Endothelial cell of umbilical vein (primary cell): ENCODE measurements at regions not wholly inside any gene's neighbourhood (a gene's known extent, or its start where the extent isn't known, plus 50 kb on each side); places are given as distances from the start of the nearest gene placed in this dataset.

Experiments used
- BruUV-seq: library from RNA; stranded (reverse); fragments of 400-500 nt; replicated peaks from 2 replicates; lab custom pipeline; 2021; lab: Mats Ljungman, UMichigan
- CTCF ChIA-PET: fragments of 300-600, 350-600 bp; sonication (Branson Sonifier 250); formaldehyde crosslinking; loops from one replicate; lab custom pipeline; 2021; ENCODE audit warnings: antibody characterized with exemption, inconsistent platforms; lab: Charles Lee
- POLR2A ChIA-PET: fragments of 300-600, 350-600 bp; sonication (Branson Sonifier 250); formaldehyde crosslinking; loops from one replicate; lab custom pipeline; 2021; ENCODE audit warnings: antibody characterized with exemption, inconsistent platforms; lab: Charles Lee
- DNase-seq: peaks from one replicate; pipeline ENCODE4 v3.0.0-alpha.2; 2011; ENCODE audit warnings: low read depth, low spot score
- FAIRE-seq: peaks from 2 replicates; lab custom pipeline; 2011; peaks lifted over from hg19 to GRCh38; lab: Jason Lieb, UNC
- H2AFZ ChIP-seq: 2 replicates; pipeline ENCODE4 v1.6.0; 2012; ENCODE audit warnings: low read depth, low read length, control low read depth, inconsistent platforms
- H3K27ac ChIP-seq: 2 replicates; pipeline ENCODE4 v1.5.1; 2011; ENCODE audit warnings: low read depth, mild to moderate bottlenecking, control low read depth, low read length, moderate library complexity; ENCODE audit not compliant: insufficient read depth
- H3K27me3 ChIP-seq, 2 experiments: 2 replicates each; pipeline versions ENCODE4 v1.6.0 to v1.6.1; 2011; ENCODE audit warnings: low read length in 2 of 2, mixed read lengths in 1 of 2; ENCODE audit not compliant: control insufficient read depth in 2 of 2, insufficient read depth in 2 of 2
- H3K36me3 ChIP-seq, 2 experiments: 2 replicates in 1 of 2; 3 replicates in 1 of 2; pipeline ENCODE4 v1.5.1; 2011; ENCODE audit warnings: low read length in 2 of 2, mild to moderate bottlenecking in 1 of 2, moderate library complexity in 1 of 2; ENCODE audit not compliant: control insufficient read depth in 2 of 2, insufficient read depth in 2 of 2; ENCODE audit errors: extremely low read depth in 1 of 2
- H3K4me1 ChIP-seq: 3 replicates; pipeline ENCODE4 v1.5.1; 2011; ENCODE audit warnings: mild to moderate bottlenecking, low read length; ENCODE audit not compliant: control insufficient read depth, insufficient read depth; ENCODE audit errors: extremely low read depth
- H3K4me2 ChIP-seq: 2 replicates; pipeline ENCODE4 v1.6.1; 2011; ENCODE audit warnings: low read length, control low read depth, mixed read lengths; ENCODE audit not compliant: insufficient read depth
- H3K4me3 ChIP-seq, 3 experiments: fragments of 200-600 bp in 1 of 3; sonication (generic), shearing (Covaris generic) in 1 of 3; replicated peaks in 1 of 3; 2 replicates each; pipeline ENCODE4 v1.5.1; 2011 to 2016; ENCODE audit warnings: control low read depth in 3 of 3, low read length in 3 of 3, mild to moderate bottlenecking in 2 of 3, inconsistent platforms in 1 of 3, low read depth in 1 of 3, moderate library complexity in 1 of 3; ENCODE audit not compliant: insufficient read depth in 1 of 3
- H3K79me2 ChIP-seq: 2 replicates; pipeline ENCODE4 v1.6.0; 2012; ENCODE audit warnings: low read length, inconsistent platforms; ENCODE audit not compliant: control insufficient read depth, insufficient read depth
- H3K9ac ChIP-seq: replicated peaks from 2 replicates; pipeline ENCODE3; 2011; ENCODE audit warnings: low read length, control low read depth; ENCODE audit not compliant: insufficient read depth; ENCODE audit errors: extremely low read depth
- H3K9me1 ChIP-seq: replicated peaks from 3 replicates; pipeline ENCODE4 v1.6.0; 2011; ENCODE audit warnings: mild to moderate bottlenecking, low read length; ENCODE audit not compliant: control insufficient read depth, insufficient read depth; ENCODE audit errors: extremely low read depth
- H3K9me3 ChIP-seq: replicated peaks from 2 replicates; pipeline ENCODE4 v1.5.1; 2012; ENCODE audit warnings: low read length, inconsistent platforms; ENCODE audit not compliant: control insufficient read depth, insufficient read depth
- H4K20me1 ChIP-seq: replicated peaks from 2 replicates; pipeline ENCODE3; 2011; ENCODE audit warnings: mild to moderate bottlenecking, low read length; ENCODE audit not compliant: control insufficient read depth, insufficient read depth; ENCODE audit errors: extremely low read depth
- EZH2 ChIP-seq: IDR thresholded peaks from 2 replicates; pipeline ENCODE4 v1.6.1; 2012; ENCODE audit warnings: borderline replicate concordance, low read depth, mild to moderate bottlenecking, moderate library complexity, low read length, inconsistent platforms; ENCODE audit not compliant: severe bottlenecking
- FOS ChIP-seq: IDR thresholded peaks from 2 replicates; pipeline ENCODE4 v1.6.1; 2011; ENCODE audit warnings: mild to moderate bottlenecking, low read length, moderate library complexity, borderline replicate concordance; ENCODE audit not compliant: insufficient read depth
- GATA2 ChIP-seq: IDR thresholded peaks from 2 replicates; pipeline ENCODE4 v1.7.0; 2011; ENCODE audit warnings: low read depth, mild to moderate bottlenecking, moderate library complexity, mixed read lengths, low read length; ENCODE audit not compliant: insufficient read length, insufficient read depth
- JUN ChIP-seq: IDR thresholded peaks from 2 replicates; pipeline ENCODE4 v1.6.1; 2011; ENCODE audit warnings: borderline replicate concordance, low read depth; ENCODE audit not compliant: insufficient read length, insufficient read depth
- MYC ChIP-seq: IDR thresholded peaks from one replicate; pipeline ENCODE4 v1.6.1; 2011; ENCODE audit warnings: mild to moderate bottlenecking, low read depth, low read length
- POLR2A ChIP-seq: IDR thresholded peaks from 2 replicates; pipeline ENCODE4 v1.6.1; 2012; ENCODE audit warnings: low read depth, mild to moderate bottlenecking, control low read depth, low read length
- POLR2AphosphoS5 ChIP-seq: IDR thresholded peaks from 2 replicates; pipeline ENCODE4 v1.6.1; 2012; ENCODE audit warnings: low read depth, mild to moderate bottlenecking, control low read depth, low read length, moderate library complexity; ENCODE audit not compliant: insufficient read depth
- dilution Hi-C: fragments of 300-500 bp; cut with MboI; formaldehyde crosslinking; loops from one replicate; pipeline ENCODE4 v1.15.0; 2019; ENCODE audit warnings: low sequenced_read_pairs; ENCODE audit not compliant: extremely low pct_ligation_motif_present
- intact Hi-C: fragments of 100-400 bp; cut with micrococcal nuclease; formaldehyde crosslinking; loops from one replicate; pipeline ENCODE4 v1.10.0; 2022
- TF ChIP-seq, protein P1 (sequence below), 2 donors: IDR thresholded peaks; 1 replicate in 1 of 2; 2 replicates in 1 of 2; pipeline ENCODE4 v1.5.1; 2011; ENCODE audit warnings: low read length in 2 of 2, mild to moderate bottlenecking in 2 of 2, moderate library complexity in 2 of 2, control low read depth in 1 of 2, inconsistent platforms in 1 of 2, low read depth in 1 of 2; ENCODE audit not compliant: insufficient read depth in 1 of 2; ENCODE audit errors: extremely low read depth in 1 of 2
- TF ChIP-seq, protein P2 (sequence below): IDR thresholded peaks from 2 replicates; pipeline ENCODE4 v1.6.1; 2011; ENCODE audit not compliant: insufficient read depth, insufficient read length

DNA sequence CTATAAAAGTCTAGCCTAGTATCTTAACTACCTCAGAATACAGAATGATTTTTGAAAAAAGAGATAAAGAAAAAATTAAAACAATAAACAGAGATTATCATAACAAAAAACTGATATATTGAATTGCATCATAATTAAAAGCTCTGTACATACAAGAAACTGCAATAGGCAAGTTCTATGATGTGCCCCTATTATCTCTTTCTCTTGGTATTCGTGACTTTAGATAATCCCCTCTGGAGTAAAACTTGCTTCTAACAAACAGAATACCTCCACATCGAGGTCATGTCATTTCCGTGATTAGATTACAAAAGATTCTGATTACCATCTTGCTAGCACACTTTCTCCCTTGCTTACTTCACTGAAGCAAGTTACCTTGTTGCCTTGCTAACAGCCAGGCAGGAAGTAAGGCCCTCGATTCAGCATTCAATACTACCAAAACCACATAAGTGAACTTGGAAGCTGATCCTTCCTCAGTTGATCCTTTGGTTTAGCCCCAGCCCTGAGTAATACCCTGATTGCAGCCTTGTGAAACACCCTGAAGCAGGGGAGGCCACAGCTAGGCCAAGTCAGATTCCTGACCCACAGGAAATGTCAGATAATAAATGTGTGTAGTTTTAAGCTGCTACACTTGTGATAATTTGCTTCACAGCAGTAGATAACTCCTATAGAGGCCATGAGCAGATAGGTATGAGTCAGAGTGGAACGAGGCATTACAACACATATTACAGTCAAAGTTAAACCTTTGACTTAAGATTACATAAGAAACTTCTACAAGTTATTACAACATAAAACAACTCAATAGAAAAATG, 53.7 kb upstream of the TMX4 start:
- POLR2A ChIA-PET: no interaction called here
- H3K27ac ChIP-seq: peak overlapping the region; percentile 2
- peaks cover 10% of the 10 kb centered on the region for H3K4me1 ChIP-seq
- H3K9ac ChIP-seq: no peak overlapping the region
- peak; percentile 26 for FAIRE-seq
- H3K4me3 ChIP-seq: no peak overlapping the region
- no TSS peak for BruUV-seq
- dilution Hi-C loops: no loop called here
- no peaks in the 10 kb centered on the region for H3K9me3 ChIP-seq
- peak; percentile 54 for DNase-seq
- H2AFZ ChIP-seq: peak overlapping the region; percentile 69
- no peaks in the 10 kb centered on the region for H3K79me2 ChIP-seq
- no peaks in the 10 kb centered on the region for H4K20me1 ChIP-seq
- no peaks in the 10 kb centered on the region for H3K9me1 ChIP-seq
- H3K27me3 ChIP-seq: no peaks in the 10 kb centered on the region
- TF ChIP-seq FOS (peak; percentile 54), GATA2 (peak; percentile 78)
- TF ChIP-seq, protein P1, sequence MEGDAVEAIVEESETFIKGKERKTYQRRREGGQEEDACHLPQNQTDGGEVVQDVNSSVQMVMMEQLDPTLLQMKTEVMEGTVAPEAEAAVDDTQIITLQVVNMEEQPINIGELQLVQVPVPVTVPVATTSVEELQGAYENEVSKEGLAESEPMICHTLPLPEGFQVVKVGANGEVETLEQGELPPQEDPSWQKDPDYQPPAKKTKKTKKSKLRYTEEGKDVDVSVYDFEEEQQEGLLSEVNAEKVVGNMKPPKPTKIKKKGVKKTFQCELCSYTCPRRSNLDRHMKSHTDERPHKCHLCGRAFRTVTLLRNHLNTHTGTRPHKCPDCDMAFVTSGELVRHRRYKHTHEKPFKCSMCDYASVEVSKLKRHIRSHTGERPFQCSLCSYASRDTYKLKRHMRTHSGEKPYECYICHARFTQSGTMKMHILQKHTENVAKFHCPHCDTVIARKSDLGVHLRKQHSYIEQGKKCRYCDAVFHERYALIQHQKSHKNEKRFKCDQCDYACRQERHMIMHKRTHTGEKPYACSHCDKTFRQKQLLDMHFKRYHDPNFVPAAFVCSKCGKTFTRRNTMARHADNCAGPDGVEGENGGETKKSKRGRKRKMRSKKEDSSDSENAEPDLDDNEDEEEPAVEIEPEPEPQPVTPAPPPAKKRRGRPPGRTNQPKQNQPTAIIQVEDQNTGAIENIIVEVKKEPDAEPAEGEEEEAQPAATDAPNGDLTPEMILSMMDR (IDR thresholded peaks at IDR 0.05; ENCODE audit: extremely low read depth in 1 of 2, insufficient read depth in 1 of 2, low read depth in 1 of 2, low read length in 2 of 2): no peak
- intact Hi-C loops: no loop called here
- H3K4me2 ChIP-seq: peak overlapping the region; percentile 11
- no peaks in the 10 kb centered on the region for H3K36me3 ChIP-seq
- CTCF ChIA-PET: interaction anchor here (1.5 to 2.6 kb wide), 2 partner anchors 9 to 30 kb away, joined by 3 to 14 read pairs; no protein-coding TSS in a partner anchor

GRCh38 chr20:8074931-8075330, 55.4 kb upstream of the TMX4 start:
- Histone ChIP-seq H3K27ac (no peak overlapping the region), H2AFZ (no peak overlapping the region), H3K4me3 (no peak overlapping the region), H3K4me1 (peaks cover 18% of the 10 kb centered on the region), H4K20me1 (no peaks in the 10 kb centered on the region), H3K9ac (no peak overlapping the region), H3K4me2 (no peak overlapping the region), H3K27me3 (no peaks in the 10 kb centered on the region), H3K79me2 (no peaks in the 10 kb centered on the region), H3K9me3 (no peaks in the 10 kb centered on the region), H3K36me3 (no peaks in the 10 kb centered on the region), H3K9me1 (no peaks in the 10 kb centered on the region)
- POLR2A ChIA-PET: no interaction called here
- dilution Hi-C loops (no loop called here), intact Hi-C loops (no loop called here)
- FAIRE-seq (no peak), DNase-seq (no peak)
- no TSS peak for BruUV-seq
- CTCF ChIA-PET: no interaction called here
- no peak for TF ChIP-seq POLR2AphosphoS5
- TF ChIP-seq, protein P1 (IDR thresholded peaks at IDR 0.05; ENCODE audit: extremely low read depth in 1 of 2, insufficient read depth in 1 of 2, low read depth in 1 of 2, low read length in 2 of 2): no peak
- TF ChIP-seq GATA2: no peak
- no peak for TF ChIP-seq EZH2
- no peak for TF ChIP-seq MYC
- TF ChIP-seq, protein P2, sequence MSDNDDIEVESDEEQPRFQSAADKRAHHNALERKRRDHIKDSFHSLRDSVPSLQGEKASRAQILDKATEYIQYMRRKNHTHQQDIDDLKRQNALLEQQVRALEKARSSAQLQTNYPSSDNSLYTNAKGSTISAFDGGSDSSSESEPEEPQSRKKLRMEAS: no peak
- no peak for TF ChIP-seq FOS
- TF ChIP-seq JUN: no peak
- no peak for TF ChIP-seq POLR2A
